ENCODE measurements at regions not wholly inside any gene's neighbourhood (a gene's known extent, or its start where the extent isn't known, plus 50 kb on each side); places are given as distances from the start of the nearest gene placed in this dataset.

DNA sequence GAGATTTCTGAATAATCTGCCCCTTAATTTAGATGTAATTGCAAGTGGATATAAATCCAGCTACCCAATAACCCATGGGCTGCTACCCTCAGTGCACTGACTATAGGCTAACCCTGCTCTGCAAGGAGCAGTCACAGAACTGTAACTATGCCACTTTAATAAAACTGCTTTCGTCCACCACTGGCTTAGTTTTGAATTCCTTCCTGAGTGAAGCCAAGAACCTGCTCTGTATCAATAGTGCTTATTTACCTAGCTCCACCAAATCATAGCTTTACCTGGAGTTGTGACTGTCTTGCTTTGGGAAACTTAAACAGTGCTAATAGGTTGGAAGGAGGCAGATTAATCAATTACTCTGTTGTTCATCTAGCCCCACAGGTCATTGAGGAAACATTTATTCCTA is 1524.4 kb upstream of the SEL1L start:
- TF ChIP-seq, protein P1, sequence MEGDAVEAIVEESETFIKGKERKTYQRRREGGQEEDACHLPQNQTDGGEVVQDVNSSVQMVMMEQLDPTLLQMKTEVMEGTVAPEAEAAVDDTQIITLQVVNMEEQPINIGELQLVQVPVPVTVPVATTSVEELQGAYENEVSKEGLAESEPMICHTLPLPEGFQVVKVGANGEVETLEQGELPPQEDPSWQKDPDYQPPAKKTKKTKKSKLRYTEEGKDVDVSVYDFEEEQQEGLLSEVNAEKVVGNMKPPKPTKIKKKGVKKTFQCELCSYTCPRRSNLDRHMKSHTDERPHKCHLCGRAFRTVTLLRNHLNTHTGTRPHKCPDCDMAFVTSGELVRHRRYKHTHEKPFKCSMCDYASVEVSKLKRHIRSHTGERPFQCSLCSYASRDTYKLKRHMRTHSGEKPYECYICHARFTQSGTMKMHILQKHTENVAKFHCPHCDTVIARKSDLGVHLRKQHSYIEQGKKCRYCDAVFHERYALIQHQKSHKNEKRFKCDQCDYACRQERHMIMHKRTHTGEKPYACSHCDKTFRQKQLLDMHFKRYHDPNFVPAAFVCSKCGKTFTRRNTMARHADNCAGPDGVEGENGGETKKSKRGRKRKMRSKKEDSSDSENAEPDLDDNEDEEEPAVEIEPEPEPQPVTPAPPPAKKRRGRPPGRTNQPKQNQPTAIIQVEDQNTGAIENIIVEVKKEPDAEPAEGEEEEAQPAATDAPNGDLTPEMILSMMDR (IDR thresholded peaks at IDR 0.05) = no peak
- no peak for TF ChIP-seq POLR2A (IDR thresholded peaks at IDR 0.05)

Measured in vagina (tissue), 2 donors.